ENCODE measurements at regions not wholly inside any gene's neighbourhood (a gene's known extent, or its start where the extent isn't known, plus 50 kb on each side); places are given as distances from the start of the nearest gene placed in this dataset.

DNA sequence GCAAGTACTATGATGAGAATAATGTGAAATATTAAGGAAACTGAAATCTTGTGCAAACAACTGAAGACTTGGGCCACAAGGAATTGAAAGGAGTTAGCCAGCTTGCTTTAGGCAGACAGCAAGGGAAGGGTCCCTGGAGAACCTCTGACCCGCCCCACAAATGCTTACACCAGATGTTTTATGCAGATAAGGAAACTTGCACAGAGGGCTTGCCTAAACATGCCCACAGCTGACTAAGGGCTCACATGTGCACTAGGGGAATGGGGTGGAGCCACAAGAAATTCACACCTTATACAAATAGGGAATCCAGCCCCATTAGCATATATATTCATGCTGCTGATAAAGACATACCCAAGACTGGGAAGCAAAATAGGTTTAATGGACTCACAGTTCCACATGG is 86.1 kb upstream of the CYYR1 start:
- no peak for FAIRE-seq

DNA sequence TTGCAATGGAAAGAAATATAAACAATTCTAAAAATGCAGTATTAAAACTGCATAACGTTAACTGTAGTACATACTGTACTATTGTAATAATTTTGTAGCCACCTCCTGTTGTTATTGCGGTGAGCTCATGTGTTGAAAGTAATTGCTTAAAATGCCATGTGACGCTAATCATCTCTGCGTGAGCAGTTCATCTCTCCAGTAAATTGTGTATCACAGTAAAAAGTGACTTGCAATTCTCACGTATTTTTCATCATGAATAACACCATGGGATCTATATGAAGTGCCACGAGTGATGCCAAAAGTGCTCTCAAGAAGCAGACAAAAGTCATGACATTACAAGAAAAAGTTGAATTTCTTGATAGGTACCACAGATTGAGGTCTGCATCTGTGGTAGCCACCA is 82.4 kb upstream of the CYYR1 start:
- FAIRE-seq (no peak), DNase-seq (ENCODE audit: low spot score) (no peak)

More for the DNA sequence above, 86.1 kb upstream of the CYYR1 start:
- DNase-seq (ENCODE audit: low spot score) = no peak

DNA sequence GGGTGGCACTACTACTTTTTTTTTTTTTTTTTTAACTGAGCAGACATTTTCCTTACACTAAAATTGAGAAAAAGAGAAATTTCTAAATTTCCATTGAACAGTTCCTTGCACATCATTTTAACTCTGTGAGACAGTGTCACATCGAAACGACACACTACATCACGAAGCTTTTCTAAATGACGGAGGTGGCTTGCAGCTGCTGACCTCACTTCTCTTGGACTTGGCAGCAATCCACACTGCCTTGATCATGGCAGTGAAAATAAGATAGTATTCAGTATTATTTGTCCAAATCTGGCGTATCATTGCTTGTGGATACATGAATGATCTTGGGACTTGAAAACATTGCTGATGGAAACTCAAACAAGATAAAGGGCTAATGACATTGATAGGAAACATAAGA is 80.3 kb upstream of the CYYR1 start:
- DNase-seq (ENCODE audit: low spot score) = no peak
- no peak for FAIRE-seq

- no peak for FAIRE-seq
- no peak for DNase-seq (ENCODE audit: low spot score)
These were observed 79.8 kb upstream of the CYYR1 start for GRCh38 chr21:26652854-26653253.

DNA sequence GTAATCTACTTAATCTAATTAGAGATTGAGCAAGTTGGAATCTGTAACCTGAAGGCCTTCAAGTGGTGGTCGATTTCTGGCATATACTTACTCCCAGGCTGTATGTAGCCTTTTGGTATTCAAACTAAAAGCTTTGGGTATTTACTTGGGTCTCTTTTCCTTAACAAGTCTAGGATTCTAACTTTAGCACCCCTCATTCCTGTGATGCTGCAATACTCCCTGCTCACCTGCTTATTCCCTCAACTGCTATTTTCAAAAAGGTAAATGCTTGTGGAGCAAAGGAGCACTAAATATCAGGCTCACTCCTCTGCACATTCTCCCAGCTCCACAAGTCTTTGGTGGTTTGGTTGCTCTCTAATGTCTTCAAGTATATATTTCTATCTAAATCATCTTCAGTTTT is 68.0 kb upstream of the CYYR1 start:
- FAIRE-seq = no peak

GRCh38 chr21:26637201-26637745 is 64.2 kb upstream of the CYYR1 start:
- FAIRE-seq (no peak), DNase-seq (ENCODE audit: low spot score) (no peak)

More for the DNA sequence above, 68.0 kb upstream of the CYYR1 start:
- DNase-seq (ENCODE audit: low spot score) = no peak

GRCh38 chr21:26635681-26636080 is 62.6 kb upstream of the CYYR1 start:
- FAIRE-seq (no peak), DNase-seq (ENCODE audit: low spot score) (no peak)

DNA sequence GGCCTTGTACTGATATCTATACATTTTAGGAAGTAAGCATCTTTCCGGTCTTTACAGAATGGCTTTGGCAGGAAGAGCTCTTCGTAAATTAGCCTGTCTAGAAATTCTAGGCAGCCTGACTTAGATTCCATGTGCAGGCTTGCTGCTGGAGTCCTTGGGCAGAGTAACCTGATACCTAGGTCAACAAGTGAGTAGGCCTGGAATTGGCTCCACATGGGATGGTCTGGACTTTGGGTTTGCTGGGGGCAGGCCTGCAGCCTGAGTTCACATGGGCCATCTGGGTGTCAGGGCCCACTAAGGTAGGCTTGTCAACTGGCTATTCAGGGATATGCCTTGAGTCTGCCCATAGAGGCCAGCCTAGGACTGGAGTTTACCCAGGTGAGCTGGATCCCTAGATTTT is 59.6 kb upstream of the CYYR1 start:
- FAIRE-seq (no peak), DNase-seq (ENCODE audit: low spot score) (no peak)

- no peak for FAIRE-seq
- DNase-seq (ENCODE audit: low spot score) = no peak
These were observed 53.1 kb upstream of the CYYR1 start for GRCh38 chr21:26626187-26626586.

- no peak for FAIRE-seq
These were observed 52.0 kb upstream of the CYYR1 start for GRCh38 chr21:26624983-26625519.

More at GRCh38 chr21:26624983-26625519, 52.0 kb upstream of the CYYR1 start:
- DNase-seq (ENCODE audit: low spot score) = no peak

Data from RCC 7860 (cell line).